Sigmoid colon (tissue), 6 donors: ENCODE measurements at regions not wholly inside any gene's neighbourhood (a gene's known extent, or its start where the extent isn't known, plus 50 kb on each side); places are given as distances from the start of the nearest gene placed in this dataset.

Source experiments
- DNase-seq: peaks from one replicate; pipeline ENCODE4 v3.0.0-alpha.2; 2019
- H3K27ac ChIP-seq, 4 donors: fragments of 200-600 bp; sonication (generic); one replicate each; pipeline ENCODE4 v1.5.1; 2016 to 2019; ENCODE audit warnings: mild to moderate bottlenecking in 1 of 4
- H3K27me3 ChIP-seq, 3 donors: fragments of 200-600 bp; sonication (generic); one replicate each; pipeline ENCODE4 v1.5.1; 2019; ENCODE audit warnings: mild to moderate bottlenecking in 1 of 3
- H3K36me3 ChIP-seq, 4 donors: fragments of 200-600 bp; sonication (generic); one replicate each; pipeline ENCODE4 v1.5.1; 2016 to 2019
- H3K4me1 ChIP-seq, 4 donors: fragments of 200-600 bp; sonication (generic); one replicate each; pipeline ENCODE4 v1.5.1; 2017 to 2019
- H3K4me3 ChIP-seq, 4 donors: fragments of 200-600 bp; sonication (generic); one replicate each; pipeline ENCODE4 v1.5.1; 2017 to 2019; ENCODE audit warnings: mild to moderate bottlenecking in 2 of 4, moderate library complexity in 1 of 4
- H3K9me3 ChIP-seq, 4 donors: fragments of 200-600 bp in 3 of 4; sonication (generic) in 3 of 4; one replicate each; pipeline versions ENCODE4 v1.5.1 to v1.6.1; 2013 to 2019
- EP300 ChIP-seq, 4 donors: sonication (generic); formaldehyde crosslinking; IDR thresholded peaks; one replicate each; pipeline ENCODE4 v1.6.1; 2017; ENCODE audit warnings: antibody characterized with exemption in 4 of 4
- POLR2A ChIP-seq, 2 donors: fragments of 450-650 bp; IDR thresholded peaks; one replicate each; pipeline ENCODE4 v1.6.1; 2016; ENCODE audit warnings: antibody characterized with exemption in 2 of 2, mild to moderate bottlenecking in 2 of 2, moderate library complexity in 2 of 2
- POLR2AphosphoS5 ChIP-seq, 4 donors: sonication (generic); formaldehyde crosslinking; IDR thresholded peaks; one replicate each; pipeline ENCODE4 v1.6.1; 2017; ENCODE audit warnings: antibody characterized with exemption in 4 of 4
- WGBS, 2 donors: extraction: QIAGEN DNeasy Blood & Tissue Kit; methylation state at CpG; one replicate each; pipeline ENCODE4 v1.1.7; 2013; 5-methylcytosine and 5-hydroxymethylcytosine counted together
- intact Hi-C: fragments of 100-400 bp; cut with DNase I; formaldehyde crosslinking; loops from one replicate; pipeline ENCODE4 v1.15.1; 2023
- TF ChIP-seq, protein P1 (sequence below), 4 experiments: fragments of 450-650 bp in 3 of 4; fragments of 200-600 bp in 1 of 4; IDR thresholded peaks; one replicate each; pipeline ENCODE4 v1.5.1; 2016 to 2019; ENCODE audit warnings: antibody characterized with exemption in 4 of 4, mild to moderate bottlenecking in 3 of 4, moderate library complexity in 2 of 4
- donor health status: healthy with polysubstance abuse.
- donor health status: healthy.

DNA sequence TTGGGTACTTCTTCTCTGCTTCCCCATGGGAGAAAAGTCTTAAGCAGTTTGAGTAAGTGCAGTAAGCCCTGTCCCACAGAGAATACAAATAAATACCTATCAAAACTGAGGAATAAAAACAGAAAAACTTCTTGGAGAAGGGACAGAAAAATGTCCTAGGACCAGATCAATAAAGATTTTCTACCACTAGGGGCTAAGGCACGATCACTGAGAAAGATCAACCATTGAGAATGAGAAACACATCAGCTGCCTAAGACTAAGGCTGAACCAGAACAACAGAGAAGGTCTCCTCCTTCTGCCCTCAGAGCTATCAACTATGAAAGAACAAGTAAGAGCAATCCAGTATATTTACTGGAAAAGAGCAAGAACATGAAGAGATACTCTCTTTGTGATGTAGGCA lies 763.6 kb upstream of the LRRTM1 start:
- Histone ChIP-seq H3K27me3 (no peaks in the 10 kb centered on the region), H3K36me3 (no peaks in the 10 kb centered on the region), H3K27ac (no peak overlapping the region), H3K9me3 (no peaks in the 10 kb centered on the region), H3K4me1 (no peaks in the 10 kb centered on the region), H3K4me3 (no peak overlapping the region)
- 54 to 71% methylated on average over 1 of the region's 1 CpG for WGBS, 2 donors
- TF ChIP-seq POLR2AphosphoS5 (IDR thresholded peaks at IDR 0.05) (no peak), EP300 (IDR thresholded peaks at IDR 0.05) (no peak), POLR2A (IDR thresholded peaks at IDR 0.05) (no peak)
- TF ChIP-seq, protein P1, sequence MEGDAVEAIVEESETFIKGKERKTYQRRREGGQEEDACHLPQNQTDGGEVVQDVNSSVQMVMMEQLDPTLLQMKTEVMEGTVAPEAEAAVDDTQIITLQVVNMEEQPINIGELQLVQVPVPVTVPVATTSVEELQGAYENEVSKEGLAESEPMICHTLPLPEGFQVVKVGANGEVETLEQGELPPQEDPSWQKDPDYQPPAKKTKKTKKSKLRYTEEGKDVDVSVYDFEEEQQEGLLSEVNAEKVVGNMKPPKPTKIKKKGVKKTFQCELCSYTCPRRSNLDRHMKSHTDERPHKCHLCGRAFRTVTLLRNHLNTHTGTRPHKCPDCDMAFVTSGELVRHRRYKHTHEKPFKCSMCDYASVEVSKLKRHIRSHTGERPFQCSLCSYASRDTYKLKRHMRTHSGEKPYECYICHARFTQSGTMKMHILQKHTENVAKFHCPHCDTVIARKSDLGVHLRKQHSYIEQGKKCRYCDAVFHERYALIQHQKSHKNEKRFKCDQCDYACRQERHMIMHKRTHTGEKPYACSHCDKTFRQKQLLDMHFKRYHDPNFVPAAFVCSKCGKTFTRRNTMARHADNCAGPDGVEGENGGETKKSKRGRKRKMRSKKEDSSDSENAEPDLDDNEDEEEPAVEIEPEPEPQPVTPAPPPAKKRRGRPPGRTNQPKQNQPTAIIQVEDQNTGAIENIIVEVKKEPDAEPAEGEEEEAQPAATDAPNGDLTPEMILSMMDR (IDR thresholded peaks at IDR 0.05), result no peak
- intact Hi-C loops, result no loop called here
- no peak for DNase-seq

DNA sequence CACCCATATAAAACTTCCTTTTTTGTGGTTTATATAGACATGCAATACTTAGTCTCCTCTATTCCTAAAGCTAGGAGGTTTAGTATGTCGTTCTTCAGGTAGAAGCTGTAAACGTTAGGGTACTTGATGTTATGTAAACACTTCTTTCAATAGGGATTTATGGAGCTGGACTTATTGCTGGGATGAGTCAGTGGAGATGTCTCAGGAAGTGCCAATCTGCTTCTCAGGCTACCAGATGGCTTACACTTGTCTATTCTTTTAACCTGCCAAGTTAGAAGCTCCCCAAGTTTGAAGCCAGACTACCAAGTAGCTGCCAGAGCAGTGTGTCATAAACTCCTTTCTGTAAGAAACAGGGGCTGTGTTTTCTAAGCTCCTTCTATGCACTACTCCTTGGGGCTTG lies 756.5 kb upstream of the LRRTM1 start:
- no peaks in the 10 kb centered on the region for H3K27me3 ChIP-seq
- no peak for TF ChIP-seq POLR2AphosphoS5 (IDR thresholded peaks at IDR 0.05)
- TF ChIP-seq POLR2A (IDR thresholded peaks at IDR 0.05), result no peak
- TF ChIP-seq, protein P1 (IDR thresholded peaks at IDR 0.05), result no peak
- TF ChIP-seq EP300 (IDR thresholded peaks at IDR 0.05), result no peak
- 9 to 18% methylated on average over 2 of the region's 2 CpGs for WGBS, 2 donors
- no peak for DNase-seq
- no peak overlapping the region for H3K27ac ChIP-seq
- no peaks in the 10 kb centered on the region for H3K9me3 ChIP-seq
- no peaks in the 10 kb centered on the region for H3K4me1 ChIP-seq
- intact Hi-C loops, result no loop called here
- no peak overlapping the region for H3K4me3 ChIP-seq
- H3K36me3 ChIP-seq, result no peaks in the 10 kb centered on the region

DNA sequence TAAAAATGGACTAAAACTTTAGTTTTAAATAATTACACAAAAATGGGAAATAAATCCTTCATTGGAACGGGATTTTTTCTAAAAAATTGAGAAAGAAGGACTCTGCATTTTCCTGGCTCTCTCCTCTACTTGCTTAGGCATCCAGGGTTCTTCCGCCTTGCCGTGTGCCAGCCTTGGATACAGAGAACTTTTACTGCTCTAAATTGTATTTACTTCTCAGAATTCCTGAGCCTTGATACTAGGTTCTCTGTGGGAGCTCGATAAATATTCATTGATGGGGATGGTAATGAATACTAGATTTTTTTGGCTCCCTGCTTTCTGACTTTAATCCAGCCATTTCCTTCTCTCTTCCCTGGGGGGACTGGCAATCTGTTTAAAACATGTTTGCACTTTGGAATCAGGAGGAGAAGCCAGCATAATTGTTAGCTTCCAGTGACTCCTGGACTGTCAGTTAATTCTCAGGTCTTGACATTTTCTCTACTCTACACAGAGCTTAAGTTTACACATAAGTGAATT lies 746.1 kb upstream of the LRRTM1 start:
- intact Hi-C loops, result no loop called here
- TF ChIP-seq EP300 (IDR thresholded peaks at IDR 0.05), result no peak
- TF ChIP-seq, protein P1 (IDR thresholded peaks at IDR 0.05), result no peak
- no peak for TF ChIP-seq POLR2A (IDR thresholded peaks at IDR 0.05)
- no peak for TF ChIP-seq POLR2AphosphoS5 (IDR thresholded peaks at IDR 0.05)
- DNase-seq, result no peak
- H3K27me3 ChIP-seq, result no peaks in the 10 kb centered on the region
- no peak overlapping the region for H3K4me3 ChIP-seq
- H3K36me3 ChIP-seq, result no peaks in the 10 kb centered on the region
- no peaks in the 10 kb centered on the region for H3K4me1 ChIP-seq
- no peak overlapping the region for H3K27ac ChIP-seq
- no peaks in the 10 kb centered on the region for H3K9me3 ChIP-seq
- 32 to 47% methylated on average over 4 of the region's 4 CpGs for WGBS, 2 donors

DNA sequence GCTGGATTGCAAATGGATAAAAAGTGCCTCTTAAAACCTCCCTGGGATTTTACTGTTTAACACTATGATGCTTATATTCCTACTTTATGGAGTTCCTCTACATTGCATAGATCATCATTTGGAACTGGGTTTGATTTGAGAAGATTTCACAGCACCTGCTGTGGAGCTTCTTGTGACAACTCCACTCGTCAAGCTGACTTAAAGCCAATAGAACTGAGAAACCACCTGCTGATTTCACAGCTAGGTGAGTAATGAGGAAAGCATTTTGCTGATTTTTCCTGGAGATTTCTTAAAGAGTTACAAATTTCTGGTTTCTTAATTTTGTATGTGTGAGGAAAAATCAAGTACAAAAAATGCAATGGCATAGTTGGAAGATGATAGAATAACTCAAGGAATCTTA lies 739.1 kb upstream of the LRRTM1 start:
- intact Hi-C loops, result no loop called here
- Histone ChIP-seq H3K4me1 (no peaks in the 10 kb centered on the region), H3K27ac (no peak overlapping the region), H3K9me3 (no peaks in the 10 kb centered on the region), H3K27me3 (no peaks in the 10 kb centered on the region), H3K36me3 (no peaks in the 10 kb centered on the region), H3K4me3 (no peak overlapping the region)
- TF ChIP-seq POLR2AphosphoS5 (IDR thresholded peaks at IDR 0.05) (no peak), EP300 (IDR thresholded peaks at IDR 0.05) (no peak), POLR2A (IDR thresholded peaks at IDR 0.05) (no peak)
- TF ChIP-seq, protein P1 (IDR thresholded peaks at IDR 0.05), result no peak
- WGBS, 2 donors, result 54 to 55% methylated on average over 1 of the region's 1 CpG
- no peak for DNase-seq

DNA sequence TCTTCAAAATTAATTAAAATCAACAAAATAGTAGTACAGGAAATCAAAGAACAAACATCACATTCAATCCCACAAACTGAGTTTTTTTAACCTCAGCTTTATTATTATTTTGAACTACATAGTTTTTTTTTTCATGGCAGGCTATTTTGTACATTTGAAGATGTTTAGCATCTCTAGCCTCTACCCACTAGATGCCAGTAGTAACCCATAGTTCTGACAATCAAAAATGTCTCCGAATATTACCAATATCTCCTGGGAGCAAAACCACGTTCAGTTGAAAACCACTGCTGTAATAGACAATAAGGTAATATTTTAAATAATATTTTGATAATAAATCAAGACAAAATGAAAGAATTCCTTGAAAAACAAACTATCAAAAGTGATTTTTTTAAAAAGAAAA lies 702.6 kb upstream of the LRRTM1 start:
- Histone ChIP-seq H3K36me3 (no peaks in the 10 kb centered on the region), H3K27me3 (no peaks in the 10 kb centered on the region), H3K27ac (no peak overlapping the region), H3K4me3 (no peak overlapping the region), H3K9me3 (peaks cover 0 to 14% (median 0%) of the 10 kb centered on the region in 4 donors), H3K4me1 (no peaks in the 10 kb centered on the region)
- TF ChIP-seq POLR2AphosphoS5 (IDR thresholded peaks at IDR 0.05) (no peak), EP300 (IDR thresholded peaks at IDR 0.05) (no peak), POLR2A (IDR thresholded peaks at IDR 0.05) (no peak)
- TF ChIP-seq, protein P1 (IDR thresholded peaks at IDR 0.05), result no peak
- intact Hi-C loops, result no loop called here
- no peak for DNase-seq
- 76 to 85% methylated on average over 2 of the region's 2 CpGs for WGBS, 2 donors
